ENCODE measurements at regions not wholly inside any gene's neighbourhood (a gene's known extent, or its start where the extent isn't known, plus 50 kb on each side); places are given as distances from the start of the nearest gene placed in this dataset.
"Not testable (repeated sequence)": the region's sequence is repeated elsewhere in the genome, so short reads cannot be mapped to it uniquely, and the experiment has no call there.

DNA sequence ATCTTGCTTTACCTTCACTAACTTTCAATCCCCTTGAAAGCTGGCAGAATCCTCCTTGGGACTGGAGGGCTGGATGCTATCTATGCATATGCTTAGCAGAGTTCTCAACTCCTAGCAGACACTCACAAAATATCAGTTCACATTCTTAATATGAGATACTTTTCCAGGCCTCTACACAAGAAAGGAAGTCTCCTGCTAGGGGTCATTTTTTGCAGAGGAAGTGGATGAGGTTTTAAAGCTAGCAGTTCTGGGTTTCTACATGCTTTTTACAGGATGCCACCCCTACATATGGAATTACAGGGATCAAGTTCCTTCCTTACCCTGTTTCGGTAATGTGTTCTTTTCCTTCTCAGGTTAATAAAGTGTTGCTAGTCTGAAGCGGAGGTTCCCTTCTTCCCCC lies 206.3 kb upstream of the TP63 start:
- no peaks in the 10 kb centered on the region for H3K4me1 ChIP-seq
- no peak overlapping the region for H3K27ac ChIP-seq
- WGBS, 2 donors, result 75 to 84% methylated on average over 2 of the region's 2 CpGs
- H3K4me3 ChIP-seq, result no peak overlapping the region
- TF ChIP-seq, protein P1, sequence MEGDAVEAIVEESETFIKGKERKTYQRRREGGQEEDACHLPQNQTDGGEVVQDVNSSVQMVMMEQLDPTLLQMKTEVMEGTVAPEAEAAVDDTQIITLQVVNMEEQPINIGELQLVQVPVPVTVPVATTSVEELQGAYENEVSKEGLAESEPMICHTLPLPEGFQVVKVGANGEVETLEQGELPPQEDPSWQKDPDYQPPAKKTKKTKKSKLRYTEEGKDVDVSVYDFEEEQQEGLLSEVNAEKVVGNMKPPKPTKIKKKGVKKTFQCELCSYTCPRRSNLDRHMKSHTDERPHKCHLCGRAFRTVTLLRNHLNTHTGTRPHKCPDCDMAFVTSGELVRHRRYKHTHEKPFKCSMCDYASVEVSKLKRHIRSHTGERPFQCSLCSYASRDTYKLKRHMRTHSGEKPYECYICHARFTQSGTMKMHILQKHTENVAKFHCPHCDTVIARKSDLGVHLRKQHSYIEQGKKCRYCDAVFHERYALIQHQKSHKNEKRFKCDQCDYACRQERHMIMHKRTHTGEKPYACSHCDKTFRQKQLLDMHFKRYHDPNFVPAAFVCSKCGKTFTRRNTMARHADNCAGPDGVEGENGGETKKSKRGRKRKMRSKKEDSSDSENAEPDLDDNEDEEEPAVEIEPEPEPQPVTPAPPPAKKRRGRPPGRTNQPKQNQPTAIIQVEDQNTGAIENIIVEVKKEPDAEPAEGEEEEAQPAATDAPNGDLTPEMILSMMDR (IDR thresholded peaks at IDR 0.05), result no peak
- H3K27me3 ChIP-seq, result no peaks in the 10 kb centered on the region
- H3K36me3 ChIP-seq, result no peaks in the 10 kb centered on the region
- intact Hi-C loops (cut with DNase I), result no loop called here
- DNase-seq (no peak), ATAC-seq (no peak)
- peaks cover 0 to 10% (median 0%) of the 10 kb centered on the region in 11 donors for H3K9me3 ChIP-seq

DNA sequence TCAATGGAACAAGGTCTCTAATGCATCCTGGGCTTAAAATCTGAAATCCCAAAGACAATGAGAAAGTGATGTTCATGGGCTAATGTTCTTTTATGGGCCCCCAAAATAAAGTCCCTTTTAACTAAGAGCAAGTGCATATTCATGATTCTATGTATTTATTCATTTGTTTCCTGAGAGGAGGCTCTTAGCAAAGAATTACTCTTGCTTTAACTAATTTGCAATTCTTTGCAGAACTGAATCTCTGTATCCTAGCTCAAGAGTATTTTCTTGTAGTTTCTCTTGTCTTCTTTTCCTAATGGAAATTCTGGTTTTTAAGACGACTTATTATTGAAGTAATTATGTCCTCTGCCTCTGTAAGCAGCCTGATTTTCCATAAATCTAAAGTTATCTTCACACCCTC lies 202.2 kb upstream of the TP63 start:
- intact Hi-C loops (cut with DNase I), result no loop called here
- WGBS, 2 donors, result 45 to 71% methylated on average over 1 of the region's 1 CpG
- no peak overlapping the region for H3K4me3 ChIP-seq
- H3K27me3 ChIP-seq, result no peaks in the 10 kb centered on the region
- no peaks in the 10 kb centered on the region for H3K36me3 ChIP-seq
- DNase-seq (no peak), ATAC-seq (no peak)
- H3K9me3 ChIP-seq, result peaks cover 0 to 21% (median 2%) of the 10 kb centered on the region in 11 donors
- H3K27ac ChIP-seq, result no peak overlapping the region
- TF ChIP-seq, protein P1 (IDR thresholded peaks at IDR 0.05), result no peak
- H3K4me1 ChIP-seq, result no peaks in the 10 kb centered on the region

DNA sequence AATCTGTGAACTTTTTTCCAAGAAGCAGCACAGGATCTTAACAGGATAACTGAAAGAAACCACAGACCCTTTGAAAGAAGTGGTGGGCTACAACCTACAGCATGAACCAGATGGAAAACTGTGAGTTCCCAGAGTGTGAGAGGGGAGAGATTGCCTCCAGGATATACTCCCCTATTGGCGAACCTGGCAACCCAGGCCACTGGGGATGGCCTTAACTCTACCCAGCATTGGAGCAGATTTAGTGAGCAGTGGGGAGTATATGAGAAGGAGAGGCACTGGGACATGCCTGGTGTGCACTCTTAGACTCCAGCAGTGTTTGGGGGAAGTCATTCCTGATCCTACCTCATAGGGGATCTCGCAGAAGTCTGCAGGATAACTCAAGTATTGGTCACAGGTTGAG lies 201.0 kb upstream of the TP63 start:
- no peaks in the 10 kb centered on the region for H3K27me3 ChIP-seq
- H3K4me1 ChIP-seq, result no peaks in the 10 kb centered on the region
- no peaks in the 10 kb centered on the region for H3K36me3 ChIP-seq
- no peak overlapping the region for H3K27ac ChIP-seq
- WGBS, 2 donors, result 85 to 88% methylated on average over 2 of the region's 2 CpGs
- no peak for DNase-seq
- intact Hi-C loops (cut with DNase I), result no loop called here
- no peak for ATAC-seq
- no peak overlapping the region for H3K4me3 ChIP-seq
- peaks cover 0 to 21% (median 2%) of the 10 kb centered on the region in 11 donors for H3K9me3 ChIP-seq
- TF ChIP-seq, protein P1 (IDR thresholded peaks at IDR 0.05), result no peak

DNA sequence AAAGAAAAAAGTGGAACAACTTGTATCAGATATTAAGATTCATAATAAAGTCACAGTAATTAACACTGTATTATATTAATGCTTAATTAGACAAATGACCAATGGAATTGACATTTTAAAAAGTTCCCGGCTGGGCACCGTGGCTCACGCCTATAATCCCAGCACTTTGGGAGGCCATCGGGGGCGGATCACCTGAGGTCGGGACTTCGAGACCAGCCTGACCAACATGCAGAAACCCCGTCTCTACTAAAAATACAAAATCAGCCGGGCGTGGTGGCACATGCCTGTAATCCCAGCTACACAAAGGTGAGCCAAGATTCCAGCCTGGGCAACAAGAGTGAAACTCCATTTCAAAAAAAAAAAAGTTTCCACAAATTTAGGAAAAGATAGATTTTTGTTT lies 188.9 kb upstream of the TP63 start:
- ATAC-seq; H3K36me3 ChIP-seq; H3K4me3 ChIP-seq; H3K27me3 ChIP-seq; H3K4me1 ChIP-seq; DNase-seq; intact Hi-C loops (cut with DNase I); H3K27ac ChIP-seq: not testable (repeated sequence)
- WGBS, 2 donors, result 91 to 92% methylated on average over 10 of the region's 10 CpGs
- H3K9me3 ChIP-seq, result peaks cover 0 to 17% (median 0%) of the 10 kb centered on the region in 11 donors

DNA sequence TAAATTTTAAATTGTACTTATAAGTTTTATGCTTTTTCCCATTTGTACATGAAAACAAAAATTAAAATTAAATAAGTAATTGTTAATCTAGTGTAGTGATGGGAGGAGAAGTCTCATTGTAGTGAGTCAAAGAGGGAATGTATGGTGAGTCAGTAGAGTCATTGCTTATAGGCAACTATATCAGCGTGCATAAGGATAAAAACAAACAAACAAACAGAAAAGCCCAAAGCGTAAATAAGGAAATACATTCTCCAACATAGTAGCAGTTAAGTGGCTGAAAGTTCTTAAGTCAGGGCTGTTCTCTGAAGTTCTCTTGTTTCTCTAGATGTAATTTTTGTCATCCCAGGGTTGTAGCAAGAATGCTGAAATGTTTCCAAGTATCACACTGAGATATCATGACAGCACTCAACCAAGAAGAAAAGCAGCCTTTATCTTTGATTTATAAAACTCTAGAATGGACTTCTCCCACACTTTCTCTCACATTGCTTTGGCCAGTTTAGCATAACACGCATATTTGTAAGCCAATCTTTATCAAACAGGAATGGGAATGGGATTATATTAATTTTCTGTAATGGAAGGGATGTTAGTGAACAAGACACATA lies 184.1 kb upstream of the TP63 start:
- ATAC-seq (no peak), DNase-seq (no peak)
- TF ChIP-seq, protein P1 (IDR thresholded peaks at IDR 0.05), result no peak
- H3K27me3 ChIP-seq, result no peaks in the 10 kb centered on the region
- 67% methylated on average over 3 of the region's 3 CpGs for WGBS, 2 donors
- no peaks in the 10 kb centered on the region for H3K36me3 ChIP-seq
- intact Hi-C loops (cut with DNase I), result no loop called here
- H3K4me3 ChIP-seq, result no peak overlapping the region
- peaks cover 0 to 17% (median 0%) of the 10 kb centered on the region in 11 donors for H3K9me3 ChIP-seq
- H3K4me1 ChIP-seq, result no peaks in the 10 kb centered on the region
- H3K27ac ChIP-seq, result no peak overlapping the region
